PC-3 (cell line): ENCODE measurements at regions not wholly inside any gene's neighbourhood (a gene's known extent, or its start where the extent isn't known, plus 50 kb on each side); places are given as distances from the start of the nearest gene placed in this dataset.

Source experiments
- ATAC-seq: fragments of 200-7000 bp; cut with Tn5 transposase; 2 replicates; pipeline ENCODE4 v1.9.1; 2020; ENCODE audit warnings: mild to moderate bottlenecking, moderate library complexity
- BruUV-seq: library from RNA; stranded (reverse); fragments of 400-500 nt; replicated peaks from 2 replicates; lab custom pipeline; 2021; lab: Mats Ljungman, UMichigan
- CTCF ChIA-PET: fragments of 300-600 bp; sonication (Branson Sonifier 250); formaldehyde crosslinking; loops from one replicate; lab custom pipeline; 2022; ENCODE audit warnings: antibody characterized with exemption; lab: Charles Lee
- POLR2A ChIA-PET: fragments of 300-600 bp; sonication (Branson Sonifier 250); formaldehyde crosslinking; loops from one replicate; lab custom pipeline; 2022; ENCODE audit warnings: antibody characterized with exemption; ENCODE audit not compliant: unreplicated experiment; lab: Charles Lee
- DNase-seq: peaks from one replicate; pipeline ENCODE4 v3.0.0-alpha.2; 2015
- H2AFZ ChIP-seq: fragments of 300-600 bp; sonication (generic); 2 replicates; pipeline ENCODE4 v1.6.0; 2016; ENCODE audit warnings: antibody characterized with exemption, low read length
- H3F3A ChIP-seq: fragments of 300-600 bp; sonication (generic); one replicate; pipeline ENCODE4 v1.6.0; 2017; ENCODE audit warnings: antibody characterized with exemption, low read length, control low read depth, mild to moderate bottlenecking; ENCODE audit not compliant: unreplicated experiment
- H3K27ac ChIP-seq: fragments of 300-600 bp; sonication (generic); 2 replicates; pipeline ENCODE4 v1.5.1; 2016; ENCODE audit warnings: mild to moderate bottlenecking, low read length
- H3K27me3 ChIP-seq: fragments of 300-600 bp; sonication (generic); 2 replicates; pipeline ENCODE4 v1.6.1; 2016; ENCODE audit warnings: low read length, mixed read lengths
- H3K36me3 ChIP-seq: fragments of 300-600 bp; sonication (generic); 2 replicates; pipeline ENCODE4 v1.6.1; 2016; ENCODE audit warnings: low read depth, mixed run types, low read length, mixed read lengths
- H3K4me1 ChIP-seq: fragments of 300-600 bp; sonication (generic); 2 replicates; pipeline ENCODE4 v1.5.1; 2016; ENCODE audit warnings: low read length; ENCODE audit not compliant: insufficient read depth
- H3K4me2 ChIP-seq: fragments of 300-600 bp; sonication (generic); 2 replicates; pipeline ENCODE4 v1.6.0; 2016; ENCODE audit warnings: low read length
- H3K4me3 ChIP-seq: fragments of 300-600 bp; sonication (generic); 2 replicates; pipeline ENCODE4 v1.5.1; 2016; ENCODE audit warnings: mild to moderate bottlenecking, low read length, mixed read lengths
- H3K79me2 ChIP-seq: fragments of 300-600 bp; sonication (generic); 2 replicates; pipeline ENCODE4 v1.6.1; 2017; ENCODE audit warnings: low read length, mixed read lengths
- H3K9ac ChIP-seq: fragments of 300-600 bp; sonication (generic); 2 replicates; pipeline ENCODE4 v1.6.0; 2016; ENCODE audit warnings: mild to moderate bottlenecking, low read length
- H3K9me2 ChIP-seq: fragments of 300-600 bp; sonication (generic); replicated peaks from 2 replicates; pipeline ENCODE4 v1.6.1; 2016; ENCODE audit warnings: mixed run types, low read length, mixed read lengths
- H3K9me3 ChIP-seq: fragments of 300-600 bp; sonication (generic); 2 replicates; pipeline ENCODE4 v1.6.1; 2016; ENCODE audit warnings: low read length, mixed read lengths
- H4K20me1 ChIP-seq: fragments of 300-600 bp; sonication (generic); 2 replicates; pipeline ENCODE4 v1.6.1; 2016; ENCODE audit warnings: low read length, mixed read lengths
- EZH2 ChIP-seq: fragments of 300-600 bp; sonication (generic); IDR thresholded peaks from one replicate; pipeline ENCODE4 v1.6.1; 2017; ENCODE audit warnings: antibody characterized with exemption, mild to moderate bottlenecking, low read length; ENCODE audit not compliant: unreplicated experiment
- EZH2phosphoT487 ChIP-seq: fragments of 300-600 bp; sonication (generic); IDR thresholded peaks from 2 replicates; pipeline ENCODE4 v1.6.1; 2018; ENCODE audit warnings: mild to moderate bottlenecking, antibody characterized with exemption, low read length, borderline replicate concordance
- intact Hi-C: fragments of 100-400 bp; cut with micrococcal nuclease; formaldehyde crosslinking; loops from 2 replicates; pipeline ENCODE4 v1.9.0; 2023
- TF ChIP-seq, protein P1 (sequence below): fragments of 300-600 bp; sonication (generic); conservative IDR thresholded peaks from 2 replicates; pipeline ENCODE4 v1.5.1; 2017; ENCODE audit warnings: antibody characterized with exemption, low read depth, mild to moderate bottlenecking, low read length

GRCh38 chr3:152676810-152677379 is 158.0 kb upstream of the P2RY1 start:
- Histone ChIP-seq H3K9me2 (no peaks in the 10 kb centered on the region), H3K4me2 (no peak overlapping the region), H3K9me3 (no peaks in the 10 kb centered on the region), H3K36me3 (no peaks in the 10 kb centered on the region), H3K27me3 (peaks cover 25% of the 10 kb centered on the region; the same call in 1 of the 2 replicates), H4K20me1 (no peaks in the 10 kb centered on the region), H2AFZ (no peak overlapping the region), H3K4me1 (no peaks in the 10 kb centered on the region), H3K4me3 (no peak overlapping the region), H3F3A (no peaks in the 10 kb centered on the region), H3K79me2 (no peaks in the 10 kb centered on the region), H3K9ac (no peak overlapping the region), H3K27ac (no peak overlapping the region)
- ChIA-PET POLR2A (no interaction called here), CTCF (no interaction called here)
- DNase-seq (no peak), ATAC-seq (no peak)
- TF ChIP-seq EZH2 = no peak
- TF ChIP-seq EZH2phosphoT487 = no peak
- TF ChIP-seq, protein P1, sequence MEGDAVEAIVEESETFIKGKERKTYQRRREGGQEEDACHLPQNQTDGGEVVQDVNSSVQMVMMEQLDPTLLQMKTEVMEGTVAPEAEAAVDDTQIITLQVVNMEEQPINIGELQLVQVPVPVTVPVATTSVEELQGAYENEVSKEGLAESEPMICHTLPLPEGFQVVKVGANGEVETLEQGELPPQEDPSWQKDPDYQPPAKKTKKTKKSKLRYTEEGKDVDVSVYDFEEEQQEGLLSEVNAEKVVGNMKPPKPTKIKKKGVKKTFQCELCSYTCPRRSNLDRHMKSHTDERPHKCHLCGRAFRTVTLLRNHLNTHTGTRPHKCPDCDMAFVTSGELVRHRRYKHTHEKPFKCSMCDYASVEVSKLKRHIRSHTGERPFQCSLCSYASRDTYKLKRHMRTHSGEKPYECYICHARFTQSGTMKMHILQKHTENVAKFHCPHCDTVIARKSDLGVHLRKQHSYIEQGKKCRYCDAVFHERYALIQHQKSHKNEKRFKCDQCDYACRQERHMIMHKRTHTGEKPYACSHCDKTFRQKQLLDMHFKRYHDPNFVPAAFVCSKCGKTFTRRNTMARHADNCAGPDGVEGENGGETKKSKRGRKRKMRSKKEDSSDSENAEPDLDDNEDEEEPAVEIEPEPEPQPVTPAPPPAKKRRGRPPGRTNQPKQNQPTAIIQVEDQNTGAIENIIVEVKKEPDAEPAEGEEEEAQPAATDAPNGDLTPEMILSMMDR = no peak
- BruUV-seq = no TSS peak
- intact Hi-C loops = no loop called here

- H4K20me1 ChIP-seq = no peaks in the 10 kb centered on the region
- H3K9me3 ChIP-seq = no peaks in the 10 kb centered on the region
- no peak overlapping the region for H3K4me2 ChIP-seq
- DNase-seq (no peak), ATAC-seq (no peak)
- no peaks in the 10 kb centered on the region; the same call in 1 of the 2 replicates for H3K4me1 ChIP-seq
- no peak overlapping the region for H2AFZ ChIP-seq
- no peaks in the 10 kb centered on the region for H3K9me2 ChIP-seq
- ChIA-PET CTCF (no interaction called here), POLR2A (no interaction called here)
- intact Hi-C loops = no loop called here
- H3K79me2 ChIP-seq = no peaks in the 10 kb centered on the region
- H3K9ac ChIP-seq = no peak overlapping the region
- no TSS peak for BruUV-seq
- TF ChIP-seq, protein P1 = no peak
- H3K27ac ChIP-seq = no peak overlapping the region
- H3F3A ChIP-seq = no peaks in the 10 kb centered on the region
- no peaks in the 10 kb centered on the region for H3K36me3 ChIP-seq
- no peak overlapping the region for H3K4me3 ChIP-seq
- peaks cover 22% of the 10 kb centered on the region; the same call in 1 of the 2 replicates for H3K27me3 ChIP-seq
These were observed 157.4 kb upstream of the P2RY1 start for GRCh38 chr3:152677491-152677890.

DNA sequence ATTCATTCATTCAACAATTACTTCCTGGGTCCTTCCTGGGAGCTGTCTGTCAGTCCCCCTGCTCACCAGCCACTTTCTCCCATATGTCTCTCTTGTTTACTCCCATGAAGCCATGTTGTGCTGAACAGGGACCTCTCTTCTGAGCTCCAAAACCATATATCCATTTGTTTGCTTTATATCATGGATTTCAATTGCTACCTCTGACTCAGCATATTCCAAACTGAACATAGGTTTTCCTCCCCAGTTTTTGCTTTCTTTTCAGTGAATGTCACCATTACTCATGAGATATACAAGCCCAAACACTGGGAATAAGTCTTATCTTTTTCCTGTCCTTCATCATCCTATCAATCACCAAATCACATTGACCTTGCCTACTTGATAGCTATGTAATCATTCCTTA is 152.5 kb upstream of the P2RY1 start:
- Histone ChIP-seq H3K27me3 (peaks cover 9% of the 10 kb centered on the region; the same call in 1 of the 2 replicates), H3K4me1 (no peaks in the 10 kb centered on the region; the same call in 1 of the 2 replicates), H3K4me2 (no peak overlapping the region), H4K20me1 (no peaks in the 10 kb centered on the region), H3K9me2 (no peaks in the 10 kb centered on the region), H3K27ac (no peak overlapping the region), H3K9ac (no peak overlapping the region), H3K79me2 (no peaks in the 10 kb centered on the region), H3K4me3 (no peak overlapping the region), H3K9me3 (no peaks in the 10 kb centered on the region), H2AFZ (no peak overlapping the region), H3K36me3 (no peaks in the 10 kb centered on the region), H3F3A (no peaks in the 10 kb centered on the region)
- POLR2A ChIA-PET = no interaction called here
- intact Hi-C loops = no loop called here
- no peak; the same call in 1 of the 2 replicates for ATAC-seq
- no peak for TF ChIP-seq EZH2phosphoT487
- TF ChIP-seq EZH2 = no peak
- TF ChIP-seq, protein P1 = no peak
- no peak for DNase-seq
- no TSS peak for BruUV-seq
- CTCF ChIA-PET = no interaction called here
